ENCODE measurements at regions not wholly inside any gene's neighbourhood (a gene's known extent, or its start where the extent isn't known, plus 50 kb on each side); places are given as distances from the start of the nearest gene placed in this dataset.

DNA sequence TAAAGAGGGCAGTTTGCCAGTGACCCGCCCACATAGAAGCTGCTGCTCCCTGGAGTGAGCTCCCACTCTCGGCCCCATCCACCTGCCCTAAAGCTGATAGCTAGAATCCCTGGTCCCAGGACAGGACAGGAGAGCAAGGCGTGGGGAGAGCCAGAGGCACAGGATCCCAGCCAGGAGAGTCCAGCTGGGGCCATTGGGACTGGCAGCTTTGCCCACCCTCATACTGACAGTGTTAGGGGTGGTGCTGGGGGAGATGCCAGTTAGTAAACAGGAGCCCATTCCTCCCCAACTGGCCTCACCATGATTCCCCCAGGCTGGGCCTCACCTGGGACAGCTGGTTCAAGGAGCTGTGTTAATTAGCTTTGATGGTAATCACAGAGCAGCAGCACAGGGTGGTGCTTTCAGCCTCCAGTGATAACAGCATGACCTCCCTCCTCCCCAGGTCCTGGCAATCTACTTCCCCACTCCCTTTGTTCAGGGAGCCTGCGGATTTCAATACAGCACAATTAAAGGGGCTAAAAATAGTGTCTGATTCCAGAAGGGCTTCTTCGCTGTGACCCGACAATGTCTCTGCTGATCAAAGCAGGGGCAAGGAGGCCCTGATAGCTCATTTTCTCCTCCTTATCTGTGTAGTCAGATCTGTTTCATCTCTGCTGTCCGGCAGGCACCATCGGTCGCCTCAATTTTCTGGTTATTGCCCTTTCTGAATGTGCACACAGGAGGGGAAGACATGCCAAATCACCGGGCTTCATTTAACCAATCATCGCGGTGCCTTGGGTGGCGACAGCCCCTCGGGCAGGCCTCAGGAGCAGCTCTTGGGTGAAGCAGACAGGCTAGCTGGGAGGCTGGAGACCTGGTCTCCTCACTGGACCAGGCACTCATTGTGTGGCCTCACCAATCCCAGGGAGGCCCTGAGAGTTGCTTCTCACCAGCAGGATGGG lies 119.9 kb upstream of the TEX51 start:
- no peaks in the 10 kb centered on the region for H3K4me1 ChIP-seq (ENCODE audit: insufficient read depth, low read length, poor library complexity, severe bottlenecking)
- H3K27ac ChIP-seq (ENCODE audit: low read depth, low read length, poor library complexity, severe bottlenecking) = no peak overlapping the region
- H3K9me3 ChIP-seq (ENCODE audit: low read depth, low read length, poor library complexity, severe bottlenecking) = no peaks in the 10 kb centered on the region
- CTCF ChIA-PET = interaction anchor here (0.6 to 0.8 kb wide), 2 partner anchors 193 to 263 kb away, joined by 3 read pairs; no protein-coding TSS in a partner anchor
- no peak for TF ChIP-seq EZH2 (IDR thresholded peaks at IDR 0.05; ENCODE audit: borderline replicate concordance, low read depth, low read length, poor library complexity, severe bottlenecking)
- TF ChIP-seq, protein P1, sequence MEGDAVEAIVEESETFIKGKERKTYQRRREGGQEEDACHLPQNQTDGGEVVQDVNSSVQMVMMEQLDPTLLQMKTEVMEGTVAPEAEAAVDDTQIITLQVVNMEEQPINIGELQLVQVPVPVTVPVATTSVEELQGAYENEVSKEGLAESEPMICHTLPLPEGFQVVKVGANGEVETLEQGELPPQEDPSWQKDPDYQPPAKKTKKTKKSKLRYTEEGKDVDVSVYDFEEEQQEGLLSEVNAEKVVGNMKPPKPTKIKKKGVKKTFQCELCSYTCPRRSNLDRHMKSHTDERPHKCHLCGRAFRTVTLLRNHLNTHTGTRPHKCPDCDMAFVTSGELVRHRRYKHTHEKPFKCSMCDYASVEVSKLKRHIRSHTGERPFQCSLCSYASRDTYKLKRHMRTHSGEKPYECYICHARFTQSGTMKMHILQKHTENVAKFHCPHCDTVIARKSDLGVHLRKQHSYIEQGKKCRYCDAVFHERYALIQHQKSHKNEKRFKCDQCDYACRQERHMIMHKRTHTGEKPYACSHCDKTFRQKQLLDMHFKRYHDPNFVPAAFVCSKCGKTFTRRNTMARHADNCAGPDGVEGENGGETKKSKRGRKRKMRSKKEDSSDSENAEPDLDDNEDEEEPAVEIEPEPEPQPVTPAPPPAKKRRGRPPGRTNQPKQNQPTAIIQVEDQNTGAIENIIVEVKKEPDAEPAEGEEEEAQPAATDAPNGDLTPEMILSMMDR (conservative IDR thresholded peaks at IDR 0.05; ENCODE audit: low read depth, low read length) = no peak
- DNase-seq (ENCODE audit: low spot score) = no peak
- BruUV-seq (replicated peaks) = no TSS peak
- H3K27me3 ChIP-seq (replicated peaks; ENCODE audit: insufficient read depth, low read depth, low read length, poor library complexity) = no peaks in the 10 kb centered on the region
- intact Hi-C loops (cut with micrococcal nuclease; ENCODE audit: unreplicated experiment) = loop anchor here (5.0 kb wide), 1 partner anchor 193 kb away; no protein-coding TSS in a partner anchor
- POLR2A ChIA-PET (ENCODE audit: low non-redundant PET) = no interaction called here
- H3K36me3 ChIP-seq (ENCODE audit: insufficient read depth, low read length, poor library complexity, severe bottlenecking) = no peaks in the 10 kb centered on the region
- no peak overlapping the region for H3K4me3 ChIP-seq (ENCODE audit: low read depth, low read length, poor library complexity, severe bottlenecking)

DNA sequence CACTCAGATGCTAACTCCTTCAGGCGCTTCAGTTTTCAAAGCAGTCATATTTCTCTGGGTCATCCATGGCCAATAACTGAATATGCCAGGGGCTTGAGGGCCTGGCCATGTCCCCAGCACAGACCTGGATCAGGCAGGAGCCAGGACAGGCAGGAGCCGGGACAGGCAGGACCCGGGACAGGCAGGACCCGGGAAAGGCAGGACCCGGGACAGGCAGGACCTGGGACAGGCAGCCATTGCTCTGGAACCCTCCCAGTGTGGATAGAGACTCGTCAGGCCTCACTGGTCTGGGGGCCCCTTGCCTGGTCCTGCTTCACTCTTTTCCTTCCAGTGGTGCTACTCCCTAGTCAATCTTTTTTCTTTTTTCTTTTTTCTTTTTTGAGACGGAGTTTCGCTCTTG lies 117.5 kb upstream of the TEX51 start:
- BruUV-seq (replicated peaks) = no TSS peak
- Histone ChIP-seq H3K4me1 (ENCODE audit: insufficient read depth, low read length, poor library complexity, severe bottlenecking) (no peaks in the 10 kb centered on the region), H3K27me3 (replicated peaks; ENCODE audit: insufficient read depth, low read depth, low read length, poor library complexity) (no peaks in the 10 kb centered on the region), H3K9me3 (ENCODE audit: low read depth, low read length, poor library complexity, severe bottlenecking) (no peaks in the 10 kb centered on the region), H3K36me3 (ENCODE audit: insufficient read depth, low read length, poor library complexity, severe bottlenecking) (no peaks in the 10 kb centered on the region), H3K4me3 (ENCODE audit: low read depth, low read length, poor library complexity, severe bottlenecking) (no peak overlapping the region), H3K27ac (ENCODE audit: low read depth, low read length, poor library complexity, severe bottlenecking) (no peak overlapping the region)
- intact Hi-C loops (cut with micrococcal nuclease; ENCODE audit: unreplicated experiment) = no loop called here
- TF ChIP-seq, protein P1 (conservative IDR thresholded peaks at IDR 0.05; ENCODE audit: low read depth, low read length) = no peak
- no peak for TF ChIP-seq EZH2 (IDR thresholded peaks at IDR 0.05; ENCODE audit: borderline replicate concordance, low read depth, low read length, poor library complexity, severe bottlenecking)
- ChIA-PET CTCF (no interaction called here), POLR2A (ENCODE audit: low non-redundant PET) (no interaction called here)
- DNase-seq (ENCODE audit: low spot score) = no peak

DNA sequence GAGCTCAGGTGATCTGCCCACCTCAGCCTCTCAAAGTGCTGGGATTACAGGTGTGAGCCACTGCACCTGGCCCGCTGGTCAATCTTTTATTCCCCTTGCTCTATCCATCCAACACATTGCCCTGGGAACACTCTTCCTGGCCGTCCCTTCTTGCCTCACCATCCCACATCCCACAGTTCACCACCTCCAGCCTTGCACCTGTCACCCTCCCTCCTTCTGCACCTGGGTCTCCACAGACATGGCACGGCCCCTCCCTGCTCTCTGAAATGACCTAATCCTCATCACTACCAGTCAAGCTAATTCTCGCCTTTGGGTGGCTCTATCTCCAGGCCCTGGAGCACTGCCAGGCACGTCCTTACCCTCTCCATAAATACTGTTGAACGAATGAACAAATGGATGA lies 116.9 kb upstream of the TEX51 start:
- POLR2A ChIA-PET (ENCODE audit: low non-redundant PET) = no interaction called here

More for the DNA sequence above, 116.9 kb upstream of the TEX51 start:
- Histone ChIP-seq H3K4me1 (ENCODE audit: insufficient read depth, low read length, poor library complexity, severe bottlenecking) (no peaks in the 10 kb centered on the region), H3K4me3 (ENCODE audit: low read depth, low read length, poor library complexity, severe bottlenecking) (no peak overlapping the region), H3K9me3 (ENCODE audit: low read depth, low read length, poor library complexity, severe bottlenecking) (no peaks in the 10 kb centered on the region), H3K36me3 (ENCODE audit: insufficient read depth, low read length, poor library complexity, severe bottlenecking) (no peaks in the 10 kb centered on the region), H3K27me3 (replicated peaks; ENCODE audit: insufficient read depth, low read depth, low read length, poor library complexity) (no peaks in the 10 kb centered on the region), H3K27ac (ENCODE audit: low read depth, low read length, poor library complexity, severe bottlenecking) (no peak overlapping the region)
- no peak for TF ChIP-seq EZH2 (IDR thresholded peaks at IDR 0.05; ENCODE audit: borderline replicate concordance, low read depth, low read length, poor library complexity, severe bottlenecking)
- TF ChIP-seq, protein P1 (conservative IDR thresholded peaks at IDR 0.05; ENCODE audit: low read depth, low read length) = no peak
- no peak for DNase-seq (ENCODE audit: low spot score)
- CTCF ChIA-PET = no interaction called here
- BruUV-seq (replicated peaks) = no TSS peak
- intact Hi-C loops (cut with micrococcal nuclease; ENCODE audit: unreplicated experiment) = no loop called here

Data from A673 (cell line).